ENCODE measurements at regions not wholly inside any gene's neighbourhood (a gene's known extent, or its start where the extent isn't known, plus 50 kb on each side); places are given as distances from the start of the nearest gene placed in this dataset.

DNA sequence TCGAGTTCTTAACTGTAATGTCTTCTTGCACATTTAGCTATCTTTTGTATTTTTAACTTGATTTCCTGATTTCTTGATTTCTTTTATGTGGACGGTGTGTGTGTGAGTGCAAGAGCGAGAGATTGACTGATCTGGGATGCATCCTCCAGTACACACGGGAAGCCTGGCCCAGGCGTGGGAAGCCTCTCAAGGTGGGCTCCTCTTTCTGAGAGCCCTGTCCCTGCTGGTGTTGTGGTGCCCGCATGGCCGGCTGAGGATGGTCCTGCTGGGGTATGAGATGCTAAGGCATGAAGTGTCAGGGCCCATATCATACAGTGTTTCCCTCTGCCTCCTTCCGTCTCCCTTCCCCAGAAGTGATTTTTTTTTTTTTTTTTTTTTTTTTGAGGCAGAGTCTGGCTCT lies 130.8 kb upstream of the TCERG1L start:
- TF ChIP-seq, protein P1, sequence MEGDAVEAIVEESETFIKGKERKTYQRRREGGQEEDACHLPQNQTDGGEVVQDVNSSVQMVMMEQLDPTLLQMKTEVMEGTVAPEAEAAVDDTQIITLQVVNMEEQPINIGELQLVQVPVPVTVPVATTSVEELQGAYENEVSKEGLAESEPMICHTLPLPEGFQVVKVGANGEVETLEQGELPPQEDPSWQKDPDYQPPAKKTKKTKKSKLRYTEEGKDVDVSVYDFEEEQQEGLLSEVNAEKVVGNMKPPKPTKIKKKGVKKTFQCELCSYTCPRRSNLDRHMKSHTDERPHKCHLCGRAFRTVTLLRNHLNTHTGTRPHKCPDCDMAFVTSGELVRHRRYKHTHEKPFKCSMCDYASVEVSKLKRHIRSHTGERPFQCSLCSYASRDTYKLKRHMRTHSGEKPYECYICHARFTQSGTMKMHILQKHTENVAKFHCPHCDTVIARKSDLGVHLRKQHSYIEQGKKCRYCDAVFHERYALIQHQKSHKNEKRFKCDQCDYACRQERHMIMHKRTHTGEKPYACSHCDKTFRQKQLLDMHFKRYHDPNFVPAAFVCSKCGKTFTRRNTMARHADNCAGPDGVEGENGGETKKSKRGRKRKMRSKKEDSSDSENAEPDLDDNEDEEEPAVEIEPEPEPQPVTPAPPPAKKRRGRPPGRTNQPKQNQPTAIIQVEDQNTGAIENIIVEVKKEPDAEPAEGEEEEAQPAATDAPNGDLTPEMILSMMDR (IDR thresholded peaks at IDR 0.05; ENCODE audit: extremely low read depth in 1 of 2, insufficient read depth in 1 of 2, low read depth in 1 of 2, low read length in 2 of 2), result no peak
- no peak for TF ChIP-seq GATA2 (IDR thresholded peaks at IDR 0.05; ENCODE audit: insufficient read depth, insufficient read length, low read depth, low read length)
- TF ChIP-seq FOS (IDR thresholded peaks at IDR 0.05; ENCODE audit: borderline replicate concordance, insufficient read depth, low read length), result no peak
- TF ChIP-seq POLR2AphosphoS5 (IDR thresholded peaks at IDR 0.05; ENCODE audit: insufficient read depth, low read depth, low read length), result no peak
- no peak for TF ChIP-seq EZH2 (IDR thresholded peaks at IDR 0.05; ENCODE audit: borderline replicate concordance, low read depth, low read length, severe bottlenecking)
- no peak for TF ChIP-seq POLR2A (IDR thresholded peaks at IDR 0.05; ENCODE audit: low read depth, low read length)
- TF ChIP-seq JUN (IDR thresholded peaks at IDR 0.05; ENCODE audit: borderline replicate concordance, insufficient read depth, insufficient read length, low read depth), result no peak
- no peak for TF ChIP-seq MYC (IDR thresholded peaks at IDR 0.05; ENCODE audit: low read depth, low read length)
- TF ChIP-seq, protein P2, sequence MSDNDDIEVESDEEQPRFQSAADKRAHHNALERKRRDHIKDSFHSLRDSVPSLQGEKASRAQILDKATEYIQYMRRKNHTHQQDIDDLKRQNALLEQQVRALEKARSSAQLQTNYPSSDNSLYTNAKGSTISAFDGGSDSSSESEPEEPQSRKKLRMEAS (IDR thresholded peaks at IDR 0.05; ENCODE audit: insufficient read depth, insufficient read length), result no peak
